ENCODE measurements at regions not wholly inside any gene's neighbourhood (a gene's known extent, or its start where the extent isn't known, plus 50 kb on each side); places are given as distances from the start of the nearest gene placed in this dataset.

DNA sequence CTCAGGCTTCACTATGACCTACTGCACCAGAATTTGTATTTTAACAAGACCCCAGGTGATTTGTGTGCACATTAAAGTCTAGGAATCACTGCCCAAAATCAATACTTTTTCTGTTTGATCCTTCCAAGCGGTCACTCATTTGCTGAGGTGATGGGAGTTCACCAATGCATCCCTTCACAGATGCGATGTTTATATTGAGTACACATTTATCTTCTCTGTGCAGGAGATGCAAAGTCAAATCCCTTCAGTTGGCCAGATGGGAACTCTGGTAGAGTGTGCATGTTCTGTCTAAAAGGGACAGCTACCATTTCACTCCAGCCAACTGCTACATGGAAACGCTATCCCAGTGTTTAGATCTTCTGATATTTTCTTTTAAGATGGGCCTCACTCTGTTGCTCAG lies 122.6 kb upstream of the HS3ST2 start:
- no peak overlapping the region for H3K9ac ChIP-seq (ENCODE audit: low read length)
- H3K9me3 ChIP-seq (replicated peaks; ENCODE audit: insufficient read depth, low read length) = no peaks in the 10 kb centered on the region
- no peak for DNase-seq
- H3K4me2 ChIP-seq (ENCODE audit: low read depth, low read length) = no peak overlapping the region
- H3K4me3 ChIP-seq (ENCODE audit: low read length) = no peak overlapping the region
- no peaks in the 10 kb centered on the region for H3K79me2 ChIP-seq (ENCODE audit: low read length)
- H3K9me2 ChIP-seq (replicated peaks; ENCODE audit: insufficient read depth, low read length) = no peaks in the 10 kb centered on the region
- H4K20me1 ChIP-seq (ENCODE audit: insufficient read depth, low read length) = no peaks in the 10 kb centered on the region
- H3K36me3 ChIP-seq (replicated peaks; ENCODE audit: insufficient read depth, low read length) = no peaks in the 10 kb centered on the region
- no peak for TF ChIP-seq EZH2phosphoT487 (IDR thresholded peaks at IDR 0.05; ENCODE audit: low read length)
- TF ChIP-seq EZH2 (optimal IDR thresholded peaks at IDR 0.05; ENCODE audit: low read depth, low read length) = no peak
- TF ChIP-seq, protein P1, sequence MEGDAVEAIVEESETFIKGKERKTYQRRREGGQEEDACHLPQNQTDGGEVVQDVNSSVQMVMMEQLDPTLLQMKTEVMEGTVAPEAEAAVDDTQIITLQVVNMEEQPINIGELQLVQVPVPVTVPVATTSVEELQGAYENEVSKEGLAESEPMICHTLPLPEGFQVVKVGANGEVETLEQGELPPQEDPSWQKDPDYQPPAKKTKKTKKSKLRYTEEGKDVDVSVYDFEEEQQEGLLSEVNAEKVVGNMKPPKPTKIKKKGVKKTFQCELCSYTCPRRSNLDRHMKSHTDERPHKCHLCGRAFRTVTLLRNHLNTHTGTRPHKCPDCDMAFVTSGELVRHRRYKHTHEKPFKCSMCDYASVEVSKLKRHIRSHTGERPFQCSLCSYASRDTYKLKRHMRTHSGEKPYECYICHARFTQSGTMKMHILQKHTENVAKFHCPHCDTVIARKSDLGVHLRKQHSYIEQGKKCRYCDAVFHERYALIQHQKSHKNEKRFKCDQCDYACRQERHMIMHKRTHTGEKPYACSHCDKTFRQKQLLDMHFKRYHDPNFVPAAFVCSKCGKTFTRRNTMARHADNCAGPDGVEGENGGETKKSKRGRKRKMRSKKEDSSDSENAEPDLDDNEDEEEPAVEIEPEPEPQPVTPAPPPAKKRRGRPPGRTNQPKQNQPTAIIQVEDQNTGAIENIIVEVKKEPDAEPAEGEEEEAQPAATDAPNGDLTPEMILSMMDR (IDR thresholded peaks at IDR 0.05; ENCODE audit: low read length) = no peak
- H3K4me1 ChIP-seq (ENCODE audit: low read length) = no peaks in the 10 kb centered on the region
- H3K27ac ChIP-seq (ENCODE audit: low read length) = no peak overlapping the region
- H2AFZ ChIP-seq (ENCODE audit: low read length) = no peak overlapping the region
- no peaks in the 10 kb centered on the region for H3K27me3 ChIP-seq (replicated peaks; ENCODE audit: insufficient read depth, low read length)
- H3F3A ChIP-seq (ENCODE audit: insufficient read depth, low read length) = no peaks in the 10 kb centered on the region

DNA sequence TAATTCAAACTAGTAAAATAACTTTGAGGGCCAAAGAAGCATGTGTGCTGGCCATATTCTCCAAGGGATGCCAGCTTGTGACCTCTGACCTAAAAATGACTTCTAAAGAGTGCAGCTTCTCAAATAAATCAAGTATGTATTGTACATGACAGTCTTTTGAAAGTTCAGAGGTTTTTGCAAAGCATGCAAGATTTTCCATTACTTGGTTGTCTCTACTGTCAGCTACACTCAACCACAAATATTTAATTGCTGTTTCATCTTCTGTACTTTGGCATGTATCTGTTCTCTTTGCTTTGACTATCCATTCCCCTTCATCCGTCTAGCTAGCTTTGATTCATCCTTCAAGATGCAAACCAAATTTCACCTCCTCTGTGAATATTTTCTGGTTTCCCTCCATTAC lies 121.9 kb upstream of the HS3ST2 start:
- Histone ChIP-seq H3K27ac (ENCODE audit: low read length) (no peak overlapping the region), H4K20me1 (ENCODE audit: insufficient read depth, low read length) (no peaks in the 10 kb centered on the region), H3K4me3 (ENCODE audit: low read length) (no peak overlapping the region), H3K9ac (ENCODE audit: low read length) (no peak overlapping the region), H3K4me2 (ENCODE audit: low read depth, low read length) (no peak overlapping the region), H3F3A (ENCODE audit: insufficient read depth, low read length) (no peaks in the 10 kb centered on the region), H2AFZ (ENCODE audit: low read length) (no peak overlapping the region), H3K79me2 (ENCODE audit: low read length) (no peaks in the 10 kb centered on the region), H3K36me3 (replicated peaks; ENCODE audit: insufficient read depth, low read length) (no peaks in the 10 kb centered on the region), H3K9me2 (replicated peaks; ENCODE audit: insufficient read depth, low read length) (no peaks in the 10 kb centered on the region), H3K27me3 (replicated peaks; ENCODE audit: insufficient read depth, low read length) (no peaks in the 10 kb centered on the region), H3K9me3 (replicated peaks; ENCODE audit: insufficient read depth, low read length) (no peaks in the 10 kb centered on the region), H3K4me1 (ENCODE audit: low read length) (no peaks in the 10 kb centered on the region)
- DNase-seq = no peak
- TF ChIP-seq EZH2phosphoT487 (IDR thresholded peaks at IDR 0.05; ENCODE audit: low read length) (no peak), EZH2 (optimal IDR thresholded peaks at IDR 0.05; ENCODE audit: low read depth, low read length) (no peak)
- TF ChIP-seq, protein P1 (IDR thresholded peaks at IDR 0.05; ENCODE audit: low read length) = no peak

DNA sequence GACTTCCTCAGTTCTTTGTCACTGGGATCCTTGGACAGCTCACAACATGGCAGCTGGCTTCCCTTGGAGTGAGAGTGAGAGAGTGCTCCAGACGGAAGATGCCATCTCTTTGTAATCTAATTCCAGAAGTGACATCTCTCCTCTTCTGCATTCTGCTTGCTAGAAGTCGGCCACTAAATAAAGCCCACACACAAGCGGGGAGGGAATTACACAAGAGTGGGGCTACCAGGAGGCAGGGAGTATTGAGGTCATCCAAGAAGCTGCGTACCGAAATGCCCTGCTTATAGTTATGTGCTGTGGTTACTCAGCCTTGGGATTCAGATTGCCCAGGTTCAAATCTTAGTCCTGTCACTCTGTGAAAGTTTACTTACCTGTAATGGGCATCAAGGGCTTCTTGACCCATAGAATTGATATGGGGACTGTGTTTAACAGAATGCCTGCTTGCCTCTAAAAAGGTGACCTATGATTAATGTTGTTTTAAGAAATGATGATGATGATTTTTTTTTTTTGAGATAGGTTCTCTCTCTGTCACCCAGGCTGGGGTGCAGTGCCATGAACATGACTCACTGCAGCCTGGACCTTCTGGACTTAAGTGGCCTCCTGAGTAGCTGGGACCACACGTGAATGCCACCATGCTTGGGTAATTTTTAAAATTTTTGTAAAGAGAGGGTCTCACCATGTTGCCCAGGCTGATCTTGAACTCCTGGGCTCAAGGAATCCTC lies 120.9 kb upstream of the HS3ST2 start:
- Histone ChIP-seq H3K36me3 (replicated peaks; ENCODE audit: insufficient read depth, low read length) (no peaks in the 10 kb centered on the region), H3K27ac (ENCODE audit: low read length) (no peak overlapping the region), H3K4me2 (ENCODE audit: low read depth, low read length) (no peak overlapping the region), H3K9ac (ENCODE audit: low read length) (no peak overlapping the region), H3K4me3 (ENCODE audit: low read length) (no peak overlapping the region), H3K79me2 (ENCODE audit: low read length) (no peaks in the 10 kb centered on the region), H2AFZ (ENCODE audit: low read length) (no peak overlapping the region), H3F3A (ENCODE audit: insufficient read depth, low read length) (no peaks in the 10 kb centered on the region), H4K20me1 (ENCODE audit: insufficient read depth, low read length) (no peaks in the 10 kb centered on the region), H3K9me2 (replicated peaks; ENCODE audit: insufficient read depth, low read length) (no peaks in the 10 kb centered on the region), H3K9me3 (replicated peaks; ENCODE audit: insufficient read depth, low read length) (no peaks in the 10 kb centered on the region), H3K4me1 (ENCODE audit: low read length) (no peaks in the 10 kb centered on the region), H3K27me3 (replicated peaks; ENCODE audit: insufficient read depth, low read length) (no peaks in the 10 kb centered on the region)
- TF ChIP-seq EZH2phosphoT487 (IDR thresholded peaks at IDR 0.05; ENCODE audit: low read length) (no peak), EZH2 (optimal IDR thresholded peaks at IDR 0.05; ENCODE audit: low read depth, low read length) (no peak)
- TF ChIP-seq, protein P1 (IDR thresholded peaks at IDR 0.05; ENCODE audit: low read length) = no peak
- no peak for DNase-seq

Data from MM.1S (cell line).